H1 (cell line): ENCODE measurements at regions not wholly inside any gene's neighbourhood (a gene's known extent, or its start where the extent isn't known, plus 50 kb on each side); places are given as distances from the start of the nearest gene placed in this dataset.

Experiments used
- CTCF ChIA-PET: fragments of 300-600 bp; sonication (Branson Sonifier 250); formaldehyde crosslinking; loops from one replicate; lab custom pipeline; 2021; ENCODE audit not compliant: partially characterized antibody; lab: Charles Lee
- POLR2A ChIA-PET: fragments of 300-600 bp; sonication (Branson Sonifier 250); formaldehyde crosslinking; loops from one replicate; lab custom pipeline; 2021; ENCODE audit warnings: inconsistent platforms; ENCODE audit not compliant: partially characterized antibody; lab: Charles Lee
- DNase-seq, 2 experiments: peaks; one replicate each; pipeline versions ENCODE4 v3.0.0 to v3.0.0-alpha.2; 2010 to 2022; ENCODE audit warnings: low spot score in 2 of 2, low read depth in 1 of 2, mixed read lengths in 1 of 2
- FAIRE-seq: peaks from 2 replicates; lab custom pipeline; 2011; peaks lifted over from hg19 to GRCh38; lab: Jason Lieb, UNC
- H2AFZ ChIP-seq: 2 replicates; pipeline ENCODE4 v1.8.1; 2012; ENCODE audit warnings: low read length, inconsistent platforms
- H2AK5ac ChIP-seq: 2 replicates; pipeline ENCODE4 v1.6.1; 2013; ENCODE audit warnings: low read depth, low read length
- H2BK120ac ChIP-seq: replicated peaks from 2 replicates; pipeline ENCODE3; 2013; ENCODE audit warnings: low read depth, low read length, inconsistent platforms
- H2BK12ac ChIP-seq: 2 replicates; pipeline ENCODE4 v1.6.1; 2013; ENCODE audit warnings: low read depth, low read length
- H2BK15ac ChIP-seq: 2 replicates; pipeline ENCODE4 v1.6.1; 2013; ENCODE audit warnings: low read length
- H2BK20ac ChIP-seq: 2 replicates; pipeline ENCODE4 v1.6.1; 2013; ENCODE audit warnings: low read length
- H2BK5ac ChIP-seq: 2 replicates; pipeline ENCODE4 v1.6.1; 2013; ENCODE audit warnings: low read depth, low read length
- H3K14ac ChIP-seq: 2 replicates; pipeline ENCODE4 v1.6.1; 2013; ENCODE audit warnings: inconsistent platforms; ENCODE audit not compliant: insufficient read length
- H3K18ac ChIP-seq: 2 replicates; pipeline ENCODE4 v1.6.1; 2013; ENCODE audit warnings: low read length; ENCODE audit errors: extremely low read depth
- H3K23ac ChIP-seq: 2 replicates; pipeline ENCODE4 v1.6.1; 2013; ENCODE audit warnings: inconsistent platforms; ENCODE audit not compliant: insufficient read length
- H3K23me2 ChIP-seq: 2 replicates; pipeline ENCODE4 v1.6.1; 2013; ENCODE audit warnings: low read depth, low read length
- H3K27ac ChIP-seq: 2 replicates; pipeline ENCODE4 v1.6.1; 2011; ENCODE audit warnings: low read depth, low read length, inconsistent platforms
- H3K27me3 ChIP-seq, 4 experiments: replicated peaks in 1 of 4; 1 replicate in 1 of 4; 2 replicates in 3 of 4; pipeline versions ENCODE4 v1.6.1 to v1.8.1; 2011 to 2013; ENCODE audit warnings: low read length in 3 of 4, mild to moderate bottlenecking in 3 of 4, inconsistent platforms in 2 of 4, mixed read lengths in 2 of 4, moderate library complexity in 1 of 4; ENCODE audit not compliant: control insufficient read depth in 3 of 4, insufficient read depth in 3 of 4; ENCODE audit errors: extremely low read depth in 1 of 4
- H3K36me3 ChIP-seq, 4 experiments: 2 replicates each; pipeline versions ENCODE4 v1.6.1 to v1.8.1; 2011 to 2013; ENCODE audit warnings: mild to moderate bottlenecking in 4 of 4, low read length in 3 of 4, moderate library complexity in 2 of 4, control low read depth in 1 of 4, inconsistent platforms in 1 of 4; ENCODE audit not compliant: insufficient read depth in 4 of 4, control insufficient read depth in 2 of 4
- H3K4ac ChIP-seq: replicated peaks from 2 replicates; pipeline ENCODE3; 2013; ENCODE audit warnings: low read length, low read depth, mixed read lengths, inconsistent platforms; ENCODE audit not compliant: insufficient read length
- H3K4me1 ChIP-seq, 4 experiments: replicated peaks in 1 of 4; 1 replicate in 1 of 4; 2 replicates in 3 of 4; pipeline versions ENCODE4 v1.6.1 to v1.8.1; 2011 to 2013; ENCODE audit warnings: low read length in 3 of 4, inconsistent platforms in 2 of 4, mixed read lengths in 1 of 4; ENCODE audit not compliant: insufficient read depth in 4 of 4, control insufficient read depth in 3 of 4
- H3K4me2 ChIP-seq, 2 experiments: 2 replicates each; pipeline versions ENCODE4 v1.6.1 to v1.8.1; 2011 to 2013; ENCODE audit warnings: low read depth in 2 of 2, low read length in 2 of 2, control low read depth in 1 of 2, inconsistent platforms in 1 of 2, mild to moderate bottlenecking in 1 of 2; ENCODE audit not compliant: insufficient read depth in 1 of 2
- H3K4me3 ChIP-seq, 4 experiments: fragments of 200-600, 300-600 bp in 1 of 4; sonication (generic), shearing (Covaris generic), sonication (Bioruptor Twin) in 1 of 4; 2 replicates each; pipeline versions ENCODE4 v1.5.1 to v1.8.1; 2011 to 2016; ENCODE audit warnings: low read length in 4 of 4, low read depth in 3 of 4, control low read depth in 2 of 4, inconsistent platforms in 2 of 4, mild to moderate bottlenecking in 2 of 4, mixed read lengths in 1 of 4, moderate library complexity in 1 of 4; ENCODE audit not compliant: insufficient read depth in 2 of 4; ENCODE audit errors: extremely low read depth in 1 of 4
- H3K56ac ChIP-seq: replicated peaks from 2 replicates; pipeline ENCODE3; 2013; ENCODE audit warnings: low read depth, mild to moderate bottlenecking, mixed read lengths, low read length, inconsistent platforms; ENCODE audit not compliant: insufficient read length
- H3K79me1 ChIP-seq: 2 replicates; pipeline ENCODE4 v1.6.1; 2013; ENCODE audit warnings: low read depth, low read length, control low read depth
- H3K79me2 ChIP-seq, 2 experiments: 2 replicates each; pipeline versions ENCODE4 v1.6.1 to v1.8.1; 2012 to 2013; ENCODE audit warnings: low read length in 2 of 2, mild to moderate bottlenecking in 2 of 2, inconsistent platforms in 1 of 2; ENCODE audit not compliant: insufficient read depth in 2 of 2, control insufficient read depth in 1 of 2
- H3K9ac ChIP-seq, 4 experiments: replicated peaks in 1 of 4; 1 replicate in 1 of 4; 2 replicates in 3 of 4; pipeline versions ENCODE4 v1.6.1 to v1.8.1; 2011 to 2013; ENCODE audit warnings: low read depth in 3 of 4, low read length in 3 of 4, control low read depth in 2 of 4, mild to moderate bottlenecking in 2 of 4, moderate library complexity in 2 of 4, inconsistent platforms in 1 of 4; ENCODE audit errors: extremely low read depth in 1 of 4
- H3K9me3 ChIP-seq, 2 experiments: 2 replicates each; pipeline versions ENCODE4 v1.6.1 to v1.8.1; 2012 to 2013; ENCODE audit warnings: mild to moderate bottlenecking in 2 of 2, moderate library complexity in 2 of 2, control low read depth in 1 of 2, inconsistent platforms in 1 of 2, low read depth in 1 of 2, low read length in 1 of 2, mixed read lengths in 1 of 2; ENCODE audit not compliant: insufficient read depth in 2 of 2
- H4K20me1 ChIP-seq, 2 experiments: replicated peaks in 1 of 2; 2 replicates each; pipeline versions ENCODE3 to v1.8.1; 2011 to 2013; ENCODE audit warnings: inconsistent platforms in 2 of 2, low read length in 2 of 2, mild to moderate bottlenecking in 1 of 2; ENCODE audit not compliant: insufficient read depth in 2 of 2, control insufficient read depth in 1 of 2
- H4K5ac ChIP-seq: 2 replicates; pipeline ENCODE4 v1.6.1; 2013; ENCODE audit warnings: low read length, low read depth, mixed read lengths, inconsistent platforms; ENCODE audit not compliant: insufficient read length
- H4K8ac ChIP-seq: 2 replicates; pipeline ENCODE4 v1.8.0; 2013; ENCODE audit warnings: mild to moderate bottlenecking, moderate library complexity, low read length, inconsistent platforms; ENCODE audit not compliant: insufficient read depth; ENCODE audit errors: extremely low read depth
- H4K91ac ChIP-seq: replicated peaks from 2 replicates; pipeline ENCODE3; 2013; ENCODE audit warnings: low read length, mixed read lengths, inconsistent platforms; ENCODE audit not compliant: insufficient read length
- ATF2 ChIP-seq: IDR thresholded peaks from 2 replicates; pipeline ENCODE4 v1.6.1; 2012; ENCODE audit warnings: low read length, inconsistent platforms
- E2F6 ChIP-seq: IDR thresholded peaks from 2 replicates; pipeline ENCODE4 v1.6.1; 2012; ENCODE audit warnings: inconsistent platforms
- EP300 ChIP-seq, 2 experiments: IDR thresholded peaks; 1 replicate in 1 of 2; 2 replicates in 1 of 2; pipeline ENCODE4 v1.6.1; 2011 to 2012; ENCODE audit warnings: low read depth in 2 of 2, low read length in 2 of 2, mild to moderate bottlenecking in 2 of 2, borderline replicate concordance in 1 of 2, inconsistent platforms in 1 of 2, moderate library complexity in 1 of 2
- MAFK ChIP-seq: IDR thresholded peaks from 2 replicates; pipeline ENCODE4 v1.6.1; 2012; ENCODE audit warnings: low read depth, mild to moderate bottlenecking, improper control_type of control experiment, low read length
- NRF1 ChIP-seq: IDR thresholded peaks from 2 replicates; pipeline ENCODE4 v1.6.1; 2011; ENCODE audit warnings: mild to moderate bottlenecking, low read depth, low read length, improper control_type of control experiment
- POLR2AphosphoS5 ChIP-seq: IDR thresholded peaks from 2 replicates; pipeline ENCODE4 v1.6.1; 2011; ENCODE audit warnings: low read depth, low read length
- POU5F1 ChIP-seq: IDR thresholded peaks from 2 replicates; pipeline ENCODE4 v1.6.1; 2011; ENCODE audit warnings: low read depth, mild to moderate bottlenecking, low read length, moderate library complexity
- TCF12 ChIP-seq: IDR thresholded peaks from 2 replicates; pipeline ENCODE4 v1.6.1; 2011; ENCODE audit warnings: low read depth, mild to moderate bottlenecking, low read length
- USF2 ChIP-seq: IDR thresholded peaks from 2 replicates; pipeline ENCODE4 v1.6.1; 2011; ENCODE audit warnings: low read length, improper control_type of control experiment
- YY1 ChIP-seq: IDR thresholded peaks from 2 replicates; pipeline ENCODE4 v1.6.1; 2011; ENCODE audit warnings: low read depth, mild to moderate bottlenecking, low read length
- WGBS, 2 experiments: shearing (Covaris generic) in 1 of 2; methylation state at CpG; one replicate each; pipeline versions ENCODE4 v1.1.6 to v1.1.7; 2013 to 2015; ENCODE audit warnings: low lambda C conversion rate in 2 of 2, mixed read lengths in 2 of 2, inconsistent platforms in 1 of 2, low coverage in 1 of 2, missing lambda C conversion rate in 1 of 2; ENCODE audit not compliant: insufficient replicate concordance in 2 of 2, insufficient coverage in 1 of 2, insufficient read length in 1 of 2; ENCODE audit errors: extremely low coverage in 1 of 2, missing lambda C conversion rate in 1 of 2; 5-methylcytosine and 5-hydroxymethylcytosine counted together

- no peak overlapping the region for H2BK15ac ChIP-seq
- no peak overlapping the region for H2BK20ac ChIP-seq
- WGBS, 2 experiments = 88% methylated on average over 2 of the region's 2 CpGs; no CpG with 5 or more reads in 1 of the 2 experiments
- no peak overlapping the region for H3K27ac ChIP-seq
- no peak overlapping the region for H2AK5ac ChIP-seq
- H3K4me1 ChIP-seq = no peaks in the 10 kb centered on the region
- H3K79me2 ChIP-seq = no peaks in the 10 kb centered on the region
- DNase-seq (no peak), FAIRE-seq (no peak)
- H3K36me3 ChIP-seq = no peaks in the 10 kb centered on the region
- no peaks in the 10 kb centered on the region for H3K79me1 ChIP-seq
- no peaks in the 10 kb centered on the region for H3K23me2 ChIP-seq
- H4K91ac ChIP-seq = no peak overlapping the region
- H2BK120ac ChIP-seq = no peak overlapping the region
- H3K56ac ChIP-seq = no peak overlapping the region
- no peak overlapping the region for H2BK12ac ChIP-seq
- H3K4ac ChIP-seq = no peak overlapping the region
- POLR2A ChIA-PET = no interaction called here
- no peak overlapping the region for H4K5ac ChIP-seq
- no peak overlapping the region for H4K8ac ChIP-seq
- H4K20me1 ChIP-seq = no peaks in the 10 kb centered on the region
- no peak overlapping the region for H3K9ac ChIP-seq
- H3K18ac ChIP-seq = no peak overlapping the region
- H3K23ac ChIP-seq = no peak overlapping the region
- CTCF ChIA-PET = interaction anchor here (0.6 to 1.4 kb wide), 2 partner anchors 16 to 1069 kb away, joined by 3 read pairs; no protein-coding TSS in a partner anchor
- H3K27me3 ChIP-seq = no peaks in the 10 kb centered on the region
- no peak overlapping the region for H3K4me3 ChIP-seq
- H3K14ac ChIP-seq = no peak overlapping the region
- no peaks in the 10 kb centered on the region for H3K9me3 ChIP-seq
- no peak overlapping the region for H3K4me2 ChIP-seq
- H2AFZ ChIP-seq = no peak overlapping the region
- no peak overlapping the region for H2BK5ac ChIP-seq
- TF ChIP-seq E2F6 (no peak), TCF12 (no peak), ATF2 (no peak), USF2 (no peak), POLR2AphosphoS5 (no peak), EP300 (IDR thresholded peaks at IDR 0.05; ENCODE audit: borderline replicate concordance in 1 of 2, low read depth in 2 of 2, low read length in 2 of 2) (no peak), NRF1 (no peak), POU5F1 (no peak), YY1 (no peak), MAFK (no peak)
Observed at GRCh38 chr14:26765768-26766520, 168.1 kb upstream of the NOVA1 start.
